Tibial nerve (tissue), 4 donors: ENCODE measurements at regions not wholly inside any gene's neighbourhood (a gene's known extent, or its start where the extent isn't known, plus 50 kb on each side); places are given as distances from the start of the nearest gene placed in this dataset.

Source experiments
- DNase-seq, 2 donors: peaks; one replicate each; pipeline ENCODE4 v3.0.0-alpha.2; 2019; ENCODE audit warnings: low spot score in 2 of 2
- H3K27ac ChIP-seq, 4 donors: fragments of 200-600 bp; sonication (generic) in 3 of 4; one replicate each; pipeline ENCODE4 v1.5.1; 2017 to 2019; ENCODE audit warnings: mild to moderate bottlenecking in 1 of 4
- H3K27me3 ChIP-seq, 2 donors: fragments of 200-600 bp; sonication (generic) in 1 of 2; one replicate each; pipeline versions ENCODE4 v1.5.1 to v1.6.0; 2017 to 2019
- H3K36me3 ChIP-seq, 3 donors: fragments of 200-600 bp; sonication (generic); one replicate each; pipeline ENCODE4 v1.5.1; 2018 to 2019
- H3K4me1 ChIP-seq, 4 donors: fragments of 200-600 bp; sonication (generic) in 3 of 4; one replicate each; pipeline ENCODE4 v1.5.1; 2017 to 2019
- H3K4me3 ChIP-seq, 4 donors: fragments of 200-600 bp; sonication (generic) in 3 of 4; one replicate each; pipeline ENCODE4 v1.5.1; 2017 to 2019; ENCODE audit warnings: mild to moderate bottlenecking in 1 of 4, moderate library complexity in 1 of 4
- H3K9me3 ChIP-seq, 4 donors: fragments of 200-600 bp; sonication (generic) in 3 of 4; one replicate each; pipeline ENCODE4 v1.5.1; 2017 to 2019
- CTCF ChIP-seq, 5 experiments: fragments of 200-600 bp in 3 of 5; fragments of 450-650 bp in 2 of 5; sonication (generic) in 3 of 5; IDR thresholded peaks; one replicate each; pipeline ENCODE4 v1.5.1; 2016 to 2019; ENCODE audit warnings: antibody characterized with exemption in 5 of 5, mild to moderate bottlenecking in 3 of 5, moderate library complexity in 2 of 5
- EP300 ChIP-seq, 2 donors: sonication (generic); formaldehyde crosslinking; IDR thresholded peaks; one replicate each; pipeline ENCODE4 v1.6.1; 2017; ENCODE audit warnings: antibody characterized with exemption in 2 of 2, mild to moderate bottlenecking in 1 of 2
- POLR2A ChIP-seq, 2 donors: fragments of 450-650 bp; IDR thresholded peaks; one replicate each; pipeline ENCODE4 v1.6.1; 2017; ENCODE audit warnings: antibody characterized with exemption in 2 of 2, mild to moderate bottlenecking in 2 of 2, moderate library complexity in 2 of 2
- WGBS, 2 donors: methylation state at CpG; one replicate each; pipeline ENCODE4 v1.1.5; 2018; 5-methylcytosine and 5-hydroxymethylcytosine counted together

- H3K27me3 ChIP-seq, result no peaks in the 10 kb centered on the region
- H3K36me3 ChIP-seq, result no peaks in the 10 kb centered on the region
- no peak for TF ChIP-seq EP300 (IDR thresholded peaks at IDR 0.05)
- TF ChIP-seq POLR2A (IDR thresholded peaks at IDR 0.05), result no peak
- no peak for TF ChIP-seq CTCF (IDR thresholded peaks at IDR 0.05)
- no peak for DNase-seq
- peaks cover 0 to 13% (median 0%) of the 10 kb centered on the region in 4 donors for H3K9me3 ChIP-seq
- no peaks in the 10 kb centered on the region for H3K4me1 ChIP-seq
- WGBS, 2 donors, result 38 to 39% methylated on average over 2 of the region's 3 CpGs
- H3K4me3 ChIP-seq, result no peak overlapping the region
- no peak overlapping the region for H3K27ac ChIP-seq
Measured at GRCh38 chr17:27049104-27049784, 244.7 kb upstream of the WSB1 start.

GRCh38 chr17:27065588-27065987 lies 228.3 kb upstream of the WSB1 start:
- no peaks in the 10 kb centered on the region for H3K4me1 ChIP-seq
- TF ChIP-seq CTCF (IDR thresholded peaks at IDR 0.05) (no peak), EP300 (IDR thresholded peaks at IDR 0.05) (no peak), POLR2A (IDR thresholded peaks at IDR 0.05) (no peak)
- 69 to 70% methylated on average over 4 of the region's 4 CpGs for WGBS, 2 donors
- no peak overlapping the region for H3K4me3 ChIP-seq
- no peak overlapping the region for H3K27ac ChIP-seq
- no peaks in the 10 kb centered on the region for H3K9me3 ChIP-seq
- H3K27me3 ChIP-seq, result no peaks in the 10 kb centered on the region
- no peaks in the 10 kb centered on the region for H3K36me3 ChIP-seq
- no peak for DNase-seq

DNA sequence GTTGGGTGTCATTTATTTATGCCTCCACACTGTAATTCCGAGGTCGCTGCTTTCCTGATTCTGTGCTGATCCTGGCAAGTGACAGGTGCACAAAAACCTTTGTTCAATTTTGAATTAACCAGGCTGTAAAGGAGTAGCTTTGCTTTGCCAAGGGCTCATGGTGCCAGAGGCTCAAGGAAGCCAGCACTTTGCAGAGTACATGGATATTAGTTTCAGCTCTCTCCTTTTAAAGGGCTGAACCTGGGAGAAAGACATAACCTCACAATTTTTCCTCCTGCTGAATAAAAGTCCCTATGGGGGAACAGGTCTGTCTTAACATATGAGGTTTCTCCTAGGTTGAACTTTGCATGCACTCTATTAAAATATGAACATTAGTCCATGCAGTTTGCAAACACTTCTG lies 227.6 kb upstream of the WSB1 start:
- H3K9me3 ChIP-seq, result no peaks in the 10 kb centered on the region
- 59% methylated on average over 2 of the region's 2 CpGs for WGBS, 2 donors
- no peaks in the 10 kb centered on the region for H3K36me3 ChIP-seq

DNA sequence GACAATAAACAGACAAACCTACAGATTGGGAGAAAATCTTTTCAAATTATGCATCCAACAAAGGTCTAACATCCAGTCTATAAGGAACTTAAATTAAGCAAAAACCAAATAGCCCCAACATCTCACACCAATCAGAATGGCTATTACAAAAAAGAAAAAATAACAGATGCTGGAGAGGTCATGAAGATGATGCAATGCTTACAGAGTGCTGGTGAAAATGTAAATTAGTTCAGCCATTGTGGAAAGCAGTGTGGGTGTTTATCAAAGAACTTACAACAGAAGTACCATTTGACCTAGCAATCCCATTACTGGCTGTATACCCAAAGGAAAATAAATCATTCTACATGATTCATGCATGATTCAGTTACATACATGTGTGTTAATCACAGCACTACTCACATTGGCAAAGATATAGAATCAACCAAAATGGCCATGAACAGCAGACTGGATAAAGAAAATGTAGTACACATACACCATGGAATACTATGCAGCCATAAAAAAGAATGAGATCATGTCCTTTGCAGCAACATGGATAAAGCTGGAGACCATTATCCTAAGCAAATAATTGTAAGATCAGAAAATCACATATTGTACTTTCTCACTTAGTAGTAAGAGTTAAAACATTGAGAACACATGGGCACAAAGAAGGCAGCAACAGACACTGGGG lies 223.9 kb upstream of the WSB1 start:
- no peaks in the 10 kb centered on the region for H3K4me1 ChIP-seq
- no peak overlapping the region for H3K27ac ChIP-seq
- no peak for DNase-seq
- no peak overlapping the region for H3K4me3 ChIP-seq
- no peaks in the 10 kb centered on the region for H3K27me3 ChIP-seq
- no peaks in the 10 kb centered on the region for H3K36me3 ChIP-seq
- no peak for TF ChIP-seq EP300 (IDR thresholded peaks at IDR 0.05)
- TF ChIP-seq CTCF (IDR thresholded peaks at IDR 0.05), result no peak
- TF ChIP-seq POLR2A (IDR thresholded peaks at IDR 0.05), result no peak
- H3K9me3 ChIP-seq, result no peaks in the 10 kb centered on the region

More for the DNA sequence above, 227.6 kb upstream of the WSB1 start:
- H3K4me1 ChIP-seq, result no peaks in the 10 kb centered on the region
- H3K27me3 ChIP-seq, result no peaks in the 10 kb centered on the region
- no peak overlapping the region for H3K27ac ChIP-seq
- DNase-seq, result no peak
- TF ChIP-seq EP300 (IDR thresholded peaks at IDR 0.05) (no peak), POLR2A (IDR thresholded peaks at IDR 0.05) (no peak), CTCF (IDR thresholded peaks at IDR 0.05) (no peak)
- H3K4me3 ChIP-seq, result no peak overlapping the region

DNA sequence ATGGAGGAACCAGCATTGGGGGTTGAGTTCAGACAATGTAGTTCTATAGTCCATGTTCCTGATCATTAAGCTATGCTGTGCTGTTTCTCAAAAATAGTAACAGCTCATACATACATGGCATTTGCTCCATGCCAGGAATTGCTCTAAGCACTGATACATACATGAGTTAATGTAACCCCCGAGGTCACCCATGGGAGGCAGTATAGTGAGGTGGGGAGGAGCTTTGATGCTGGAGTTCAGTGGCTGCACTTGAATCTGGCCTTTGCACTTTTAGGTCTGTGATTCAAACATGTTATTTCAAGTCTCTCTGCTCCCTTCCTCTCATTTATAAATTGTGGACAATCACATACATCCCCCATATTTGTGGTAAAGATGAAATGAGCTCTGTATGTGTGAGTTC lies 223.1 kb upstream of the WSB1 start:
- no peak for DNase-seq
- Histone ChIP-seq H3K27me3 (no peaks in the 10 kb centered on the region), H3K4me3 (no peak overlapping the region), H3K9me3 (no peaks in the 10 kb centered on the region), H3K36me3 (no peaks in the 10 kb centered on the region), H3K27ac (no peak overlapping the region), H3K4me1 (no peaks in the 10 kb centered on the region)
- no peak for TF ChIP-seq POLR2A (IDR thresholded peaks at IDR 0.05)
- TF ChIP-seq EP300 (IDR thresholded peaks at IDR 0.05), result no peak
- TF ChIP-seq CTCF (IDR thresholded peaks at IDR 0.05), result no peak
- 43 to 61% methylated on average over 1 of the region's 1 CpG for WGBS, 2 donors
